Esophagus muscularis mucosa (tissue), 4 donors: ENCODE measurements at regions not wholly inside any gene's neighbourhood (a gene's known extent, or its start where the extent isn't known, plus 50 kb on each side); places are given as distances from the start of the nearest gene placed in this dataset.

Experiments
- CTCF ChIP-seq, 3 experiments: fragments of 200-600 bp in 2 of 3; fragments of 450-650 bp in 1 of 3; sonication (generic) in 2 of 3; IDR thresholded peaks; one replicate each; pipeline ENCODE4 v1.5.1; 2017 to 2019; ENCODE audit warnings: antibody characterized with exemption in 3 of 3, mild to moderate bottlenecking in 2 of 3, moderate library complexity in 1 of 3
- EP300 ChIP-seq: sonication (generic); formaldehyde crosslinking; IDR thresholded peaks from one replicate; pipeline ENCODE4 v1.6.1; 2017; ENCODE audit warnings: antibody characterized with exemption
- POLR2A ChIP-seq: fragments of 450-650 bp; IDR thresholded peaks from one replicate; pipeline ENCODE4 v1.6.1; 2017; ENCODE audit warnings: antibody characterized with exemption, moderate library complexity, mild to moderate bottlenecking, low read depth

- TF ChIP-seq EP300 (no peak), CTCF (IDR thresholded peaks at IDR 0.05) (no peak), POLR2A (no peak)
Observed at GRCh38 chr2:83915381-83915780, 543.7 kb downstream of the SUCLG1 start.
